ENCODE measurements at regions not wholly inside any gene's neighbourhood (a gene's known extent, or its start where the extent isn't known, plus 50 kb on each side); places are given as distances from the start of the nearest gene placed in this dataset.

- TF ChIP-seq CTCF (IDR thresholded peaks at IDR 0.05) (no peak), EP300 (IDR thresholded peaks at IDR 0.05) (no peak), POLR2AphosphoS5 (IDR thresholded peaks at IDR 0.05) (no peak), POLR2A (IDR thresholded peaks at IDR 0.05) (no peak)
These were observed 488.3 kb downstream of the MN1 start for GRCh38 chr22:27312966-27313855.

Data from stomach (tissue), 4 donors.